SH-SY5Y (cell line): ENCODE measurements at regions not wholly inside any gene's neighbourhood (a gene's known extent, or its start where the extent isn't known, plus 50 kb on each side); places are given as distances from the start of the nearest gene placed in this dataset.

ENCODE experiments used
- GATA2 ChIP-seq: IDR thresholded peaks from 2 replicates; pipeline ENCODE4 v1.6.1; 2011; ENCODE audit warnings: mild to moderate bottlenecking, low read depth, low read length
- GATA3 ChIP-seq: IDR thresholded peaks from 2 replicates; pipeline ENCODE4 v1.6.1; 2011; ENCODE audit warnings: low read depth, mild to moderate bottlenecking, low read length, moderate library complexity

DNA sequence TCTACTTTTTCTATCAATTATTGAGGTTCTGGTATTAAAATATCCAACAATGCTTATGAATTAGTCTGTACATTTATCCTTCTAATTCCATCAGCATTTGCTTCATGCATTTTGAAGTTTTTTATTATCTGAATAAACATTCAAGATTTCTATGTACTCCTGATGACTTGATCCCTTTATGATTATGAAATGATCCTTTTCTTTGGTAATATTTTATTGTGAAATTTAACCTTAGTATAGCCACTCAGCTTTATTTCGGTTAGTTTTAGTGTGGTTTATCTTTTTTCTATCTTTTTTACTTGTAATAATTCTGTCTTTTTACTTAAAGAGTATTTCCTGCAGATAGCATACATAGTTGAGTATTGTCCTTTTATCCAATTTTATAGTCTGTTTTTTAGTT, 106.6 kb downstream of the SNAPC1 start:
- TF ChIP-seq GATA2 (no peak), GATA3 (no peak)
